ENCODE measurements at regions not wholly inside any gene's neighbourhood (a gene's known extent, or its start where the extent isn't known, plus 50 kb on each side); places are given as distances from the start of the nearest gene placed in this dataset.

DNA sequence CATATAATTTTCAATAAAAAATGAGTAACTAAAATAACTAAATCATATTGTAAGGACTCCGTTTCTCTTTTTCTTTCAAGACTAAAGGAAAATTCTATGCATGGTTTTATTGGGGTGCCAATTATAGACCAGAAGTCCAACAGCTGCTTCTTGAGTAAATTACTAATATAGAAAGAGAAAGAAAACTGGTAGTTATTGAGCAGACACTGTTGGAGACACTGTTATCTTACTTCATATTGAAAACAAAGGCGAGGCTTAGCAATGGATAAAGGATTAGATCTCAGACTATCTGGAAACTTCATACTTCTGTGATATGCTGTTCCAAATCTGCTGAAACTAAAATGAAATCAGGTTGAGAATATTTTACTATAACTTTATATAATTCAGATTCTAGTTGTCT lies 169.6 kb upstream of the EYS start:
- no peak for ATAC-seq (ENCODE audit: low FRiP score)
- DNase-seq (ENCODE audit: low spot score) = no peak
- no peak for TF ChIP-seq CTCF (IDR thresholded peaks at IDR 0.05)

DNA sequence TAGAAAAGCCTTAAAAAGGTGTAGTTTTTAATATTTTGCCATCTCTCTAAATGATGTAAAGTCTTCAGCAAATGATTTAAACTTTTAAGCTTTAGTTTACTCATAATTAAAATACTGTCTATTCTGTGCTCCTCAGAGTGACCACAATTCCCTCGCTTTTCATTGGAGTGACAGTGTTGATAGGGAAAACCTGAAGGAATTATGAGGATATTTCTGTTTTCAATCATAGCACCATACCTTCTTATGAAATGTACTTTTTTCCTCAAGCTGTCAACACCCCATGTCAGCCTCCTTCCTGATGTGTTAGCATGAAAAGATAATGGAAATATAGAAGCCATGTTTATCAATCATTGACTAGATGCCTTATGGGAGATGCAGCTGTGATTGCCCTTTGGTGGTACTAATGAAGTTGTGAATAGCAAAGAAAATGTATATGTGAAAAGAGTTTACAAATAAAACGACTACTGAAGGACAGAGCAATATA lies 145.4 kb upstream of the EYS start:
- ATAC-seq (ENCODE audit: low FRiP score) (no peak), DNase-seq (ENCODE audit: low spot score) (no peak)
- no peak for TF ChIP-seq CTCF (IDR thresholded peaks at IDR 0.05)

DNA sequence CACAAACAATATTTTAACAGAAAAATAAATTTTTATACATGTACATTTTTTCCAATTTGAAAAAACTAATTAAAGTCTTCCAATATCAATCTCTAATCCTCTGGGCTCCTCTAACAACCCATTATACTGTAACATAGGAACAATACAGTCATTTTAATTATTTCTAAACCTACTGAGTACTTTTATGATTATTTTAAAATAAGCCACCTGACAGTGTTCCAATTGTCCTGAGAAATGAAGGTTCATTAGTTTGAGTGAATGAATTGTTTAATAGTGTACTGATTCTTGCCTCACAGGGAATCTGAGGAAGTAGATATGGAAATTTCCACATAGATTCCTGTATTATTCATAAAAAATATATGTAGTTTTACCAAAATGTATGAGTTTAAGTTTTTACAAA lies 123.1 kb upstream of the EYS start:
- ATAC-seq (ENCODE audit: low FRiP score) = no peak
- DNase-seq (ENCODE audit: low spot score) = no peak
- TF ChIP-seq CTCF (IDR thresholded peaks at IDR 0.05) = no peak

- ATAC-seq (ENCODE audit: low FRiP score) (no peak), DNase-seq (ENCODE audit: low spot score) (no peak)
- no peak for TF ChIP-seq CTCF (IDR thresholded peaks at IDR 0.05)
These were observed 112.1 kb upstream of the EYS start for GRCh38 chr6:65819152-65819551.

- no peak for TF ChIP-seq CTCF (IDR thresholded peaks at IDR 0.05)
- DNase-seq (ENCODE audit: low spot score) = no peak
- no peak for ATAC-seq (ENCODE audit: low FRiP score)
These were observed 111.5 kb upstream of the EYS start for GRCh38 chr6:65818576-65818975.

GRCh38 chr6:65816991-65817390 lies 110.0 kb upstream of the EYS start:
- ATAC-seq (ENCODE audit: low FRiP score) (no peak), DNase-seq (ENCODE audit: low spot score) (no peak)
- TF ChIP-seq CTCF (IDR thresholded peaks at IDR 0.05) = no peak

- no peak for ATAC-seq (ENCODE audit: low FRiP score)
- TF ChIP-seq CTCF (IDR thresholded peaks at IDR 0.05) = no peak
- DNase-seq (ENCODE audit: low spot score) = no peak
These were observed 107.0 kb upstream of the EYS start for GRCh38 chr6:65814071-65814470.
